SK-N-SH (cell line): ENCODE measurements at regions not wholly inside any gene's neighbourhood (a gene's known extent, or its start where the extent isn't known, plus 50 kb on each side); places are given as distances from the start of the nearest gene placed in this dataset.

Source experiments
- CTCF ChIA-PET: fragments of 300-600, 350-600 bp; formaldehyde crosslinking; extraction: SDS; loops from one replicate; lab custom pipeline; 2021; lab: Yijun Ruan, JAX
- POLR2A ChIA-PET: fragments of 350-600 bp; sonication (Branson Sonifier 250); formaldehyde crosslinking; extraction: SDS; loops from one replicate; lab custom pipeline; 2020; ENCODE audit warnings: antibody characterized with exemption, inconsistent platforms; lab: Yijun Ruan, JAX
- DNase-seq: peaks from one replicate; pipeline ENCODE4 v3.0.0; 2012
- H2AFZ ChIP-seq: fragments of 200-600 bp; sonication (generic); 2 replicates; pipeline ENCODE4 v1.8.1; 2016; ENCODE audit warnings: antibody characterized with exemption, mild to moderate bottlenecking, low read depth
- H3F3A ChIP-seq: fragments of 200-600 bp; sonication (generic); replicated peaks from 2 replicates; pipeline ENCODE3; 2016; ENCODE audit warnings: antibody characterized with exemption, mild to moderate bottlenecking; ENCODE audit not compliant: insufficient read depth
- H3K27ac ChIP-seq, 2 experiments: fragments of 200-500 bp in 1 of 2; fragments of 200-600 bp in 1 of 2; sonication (Bioruptor generic) in 1 of 2; sonication (generic), shearing (Covaris generic) in 1 of 2; 2 replicates each; pipeline versions ENCODE4 v1.5.1 to v1.6.1; 2014 to 2016; ENCODE audit warnings: low read depth in 2 of 2, inconsistent platforms in 1 of 2, low read length in 1 of 2, mild to moderate bottlenecking in 1 of 2, mixed read lengths in 1 of 2
- H3K27me3 ChIP-seq: fragments of 200-600 bp; sonication (generic), shearing (Covaris generic); 2 replicates; pipeline ENCODE4 v1.6.1; 2016; ENCODE audit warnings: mixed run types; ENCODE audit not compliant: insufficient read depth
- H3K36me3 ChIP-seq, 2 experiments: fragments of 200-500 bp in 1 of 2; fragments of 200-600 bp in 1 of 2; sonication (Bioruptor generic) in 1 of 2; sonication (generic) in 1 of 2; replicated peaks in 1 of 2; 2 replicates each; pipeline versions ENCODE3 to v1.5.1; 2014 to 2016; ENCODE audit warnings: low read length in 1 of 2, mild to moderate bottlenecking in 1 of 2; ENCODE audit not compliant: insufficient read depth in 2 of 2, control insufficient read depth in 1 of 2
- H3K4me1 ChIP-seq, 2 experiments: fragments of 200-500 bp in 1 of 2; fragments of 200-600 bp in 1 of 2; sonication (Bioruptor generic) in 1 of 2; sonication (generic), shearing (Covaris generic) in 1 of 2; 2 replicates each; pipeline versions ENCODE4 v1.5.1 to v1.6.1; 2014 to 2016; ENCODE audit warnings: low read depth in 1 of 2, low read length in 1 of 2, mixed run types in 1 of 2; ENCODE audit not compliant: insufficient read depth in 2 of 2, control insufficient read depth in 1 of 2
- H3K4me2 ChIP-seq: fragments of 200-600 bp; sonication (generic), shearing (Covaris generic); 2 replicates; pipeline ENCODE4 v1.6.1; 2017; ENCODE audit warnings: mixed run types
- H3K4me3 ChIP-seq, 2 experiments: fragments of 200-500 bp in 1 of 2; fragments of 200-600 bp in 1 of 2; sonication (Bioruptor generic) in 1 of 2; sonication (generic), shearing (Covaris generic) in 1 of 2; 2 replicates each; pipeline versions ENCODE4 v1.5.1 to v1.8.1; 2014 to 2016; ENCODE audit warnings: low read depth in 2 of 2, inconsistent platforms in 1 of 2, low read length in 1 of 2, mild to moderate bottlenecking in 1 of 2, mixed read lengths in 1 of 2, moderate library complexity in 1 of 2
- H3K79me2 ChIP-seq: fragments of 200-600 bp; sonication (generic); 2 replicates; pipeline ENCODE4 v1.8.1; 2017; ENCODE audit warnings: mild to moderate bottlenecking; ENCODE audit not compliant: insufficient read depth
- H3K9ac ChIP-seq: fragments of 200-600 bp; sonication (generic); 2 replicates; pipeline ENCODE4 v1.6.1; 2017; ENCODE audit warnings: mixed run types
- H3K9me2 ChIP-seq: fragments of 200-600 bp; sonication (generic); 2 replicates; pipeline ENCODE4 v1.6.1; 2017; ENCODE audit warnings: mixed run types
- H3K9me3 ChIP-seq: fragments of 200-600 bp; sonication (generic); 2 replicates; pipeline ENCODE4 v1.6.1; 2017; ENCODE audit warnings: mixed run types, mild to moderate bottlenecking, moderate library complexity
- H4K20me1 ChIP-seq: fragments of 200-600 bp; sonication (generic); 2 replicates; pipeline ENCODE4 v1.6.1; 2017; ENCODE audit warnings: mild to moderate bottlenecking, mixed run types; ENCODE audit not compliant: insufficient read depth
- CHD2 ChIP-seq: fragments of 150-350 bp; IDR thresholded peaks from 2 replicates; pipeline ENCODE4 v1.6.1; 2018; ENCODE audit warnings: low read length; ENCODE audit not compliant: partially characterized antibody
- EP300 ChIP-seq, 2 experiments: IDR thresholded peaks; 2 replicates each; pipeline versions ENCODE4 v1.4.0 to v1.6.1; 2012; ENCODE audit warnings: borderline replicate concordance in 1 of 2, low read depth in 1 of 2, low read length in 1 of 2
- FOSL2 ChIP-seq: IDR thresholded peaks from 2 replicates; pipeline ENCODE4 v1.4.0; 2012; ENCODE audit warnings: low read depth, mild to moderate bottlenecking, moderate library complexity, borderline replicate concordance
- GATA2 ChIP-seq: sonication (generic); formaldehyde crosslinking; IDR thresholded peaks from 2 replicates; pipeline ENCODE4 v1.5.0; 2020; ENCODE audit warnings: mild to moderate bottlenecking, missing genetic modification reagents
- MEF2A ChIP-seq: IDR thresholded peaks from 2 replicates; pipeline ENCODE4 v1.4.0; 2012; ENCODE audit warnings: low read depth, borderline replicate concordance
- MXI1 ChIP-seq: IDR thresholded peaks from 2 replicates; pipeline ENCODE4 v1.6.1; 2012; ENCODE audit warnings: mild to moderate bottlenecking, low read depth, low read length, improper control_type of control experiment
- NRF1 ChIP-seq: IDR thresholded peaks from 2 replicates; pipeline ENCODE4 v1.6.1; 2012; ENCODE audit warnings: low read depth, mild to moderate bottlenecking, low read length
- PBX3 ChIP-seq: IDR thresholded peaks from 2 replicates; pipeline ENCODE4; 2012
- POLR2AphosphoS5 ChIP-seq: IDR thresholded peaks from 2 replicates; pipeline ENCODE4 v1.6.1; 2012; ENCODE audit warnings: low read depth, low read length
- RXRA ChIP-seq: IDR thresholded peaks from 2 replicates; pipeline ENCODE4 v1.4.0; 2012; ENCODE audit warnings: low read depth, mild to moderate bottlenecking, borderline replicate concordance
- TAF1 ChIP-seq: IDR thresholded peaks from 2 replicates; pipeline ENCODE4 v1.6.1; 2012; ENCODE audit warnings: low read depth, mild to moderate bottlenecking, low read length, moderate library complexity, borderline replicate concordance
- TCF12 ChIP-seq: IDR thresholded peaks from 2 replicates; pipeline ENCODE4 v1.4.0; 2012
- USF1 ChIP-seq: IDR thresholded peaks from 2 replicates; pipeline ENCODE4 v1.4.0; 2012; ENCODE audit warnings: low read depth, borderline replicate concordance
- YY1 ChIP-seq: IDR thresholded peaks from 2 replicates; pipeline ENCODE4 v1.4.0; 2012; ENCODE audit warnings: low read depth, mild to moderate bottlenecking
- ZBTB33 ChIP-seq: IDR thresholded peaks from 2 replicates; pipeline ENCODE4 v1.4.0; 2012; ENCODE audit warnings: low read depth, borderline replicate concordance
- WGBS: methylation state at CpG from one replicate; pipeline ENCODE4 v1.1.6; 2017; ENCODE audit warnings: low lambda C conversion rate; 5-methylcytosine and 5-hydroxymethylcytosine counted together
- TF ChIP-seq, protein P1 (sequence below): IDR thresholded peaks from 2 replicates; pipeline ENCODE4 v1.4.0; 2012; ENCODE audit warnings: low read depth
- TF ChIP-seq, protein P2 (sequence below): fragments of 200-600 bp; sonication (generic); IDR thresholded peaks from 2 replicates; pipeline ENCODE4 v1.6.1; 2017; ENCODE audit warnings: antibody characterized with exemption, mild to moderate bottlenecking, moderate library complexity

DNA sequence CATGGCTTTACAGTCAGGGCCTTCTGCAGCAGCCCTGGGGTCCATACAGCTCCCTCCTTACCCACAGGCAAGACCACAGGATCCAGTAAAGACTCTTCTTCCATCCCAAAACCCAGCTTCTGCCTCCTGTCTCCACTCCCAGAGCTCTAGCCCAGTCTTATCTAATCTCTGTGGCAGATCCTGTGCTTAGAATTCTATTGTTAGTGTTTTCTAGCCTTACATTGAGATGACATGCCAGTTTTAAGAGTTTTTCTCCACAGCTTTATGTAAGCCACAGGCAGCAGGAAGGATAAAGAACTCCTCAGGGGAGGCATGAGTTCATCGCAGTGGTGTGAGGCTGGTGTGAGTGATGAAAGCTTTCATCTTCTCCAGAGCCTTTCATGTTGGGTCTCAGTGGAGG is 129.1 kb downstream of the RCHY1 start:
- Histone ChIP-seq H3K79me2 (no peaks in the 10 kb centered on the region), H3K9ac (no peak overlapping the region), H3K27me3 (no peaks in the 10 kb centered on the region), H3K4me2 (no peak overlapping the region), H3K4me1 (no peaks in the 10 kb centered on the region), H3K27ac (no peak overlapping the region), H3K9me3 (no peaks in the 10 kb centered on the region), H4K20me1 (no peaks in the 10 kb centered on the region), H3K36me3 (no peaks in the 10 kb centered on the region), H2AFZ (no peak overlapping the region), H3K9me2 (no peaks in the 10 kb centered on the region), H3F3A (no peaks in the 10 kb centered on the region), H3K4me3 (no peak overlapping the region)
- 9% methylated on average over 1 of the region's 1 CpG for WGBS
- ChIA-PET CTCF (no interaction called here), POLR2A (no interaction called here)
- no peak for DNase-seq
- TF ChIP-seq CHD2: no peak
- no peak for TF ChIP-seq MXI1
- no peak for TF ChIP-seq ZBTB33
- TF ChIP-seq NRF1: no peak
- no peak for TF ChIP-seq RXRA
- TF ChIP-seq TCF12: no peak
- TF ChIP-seq USF1: no peak

DNA sequence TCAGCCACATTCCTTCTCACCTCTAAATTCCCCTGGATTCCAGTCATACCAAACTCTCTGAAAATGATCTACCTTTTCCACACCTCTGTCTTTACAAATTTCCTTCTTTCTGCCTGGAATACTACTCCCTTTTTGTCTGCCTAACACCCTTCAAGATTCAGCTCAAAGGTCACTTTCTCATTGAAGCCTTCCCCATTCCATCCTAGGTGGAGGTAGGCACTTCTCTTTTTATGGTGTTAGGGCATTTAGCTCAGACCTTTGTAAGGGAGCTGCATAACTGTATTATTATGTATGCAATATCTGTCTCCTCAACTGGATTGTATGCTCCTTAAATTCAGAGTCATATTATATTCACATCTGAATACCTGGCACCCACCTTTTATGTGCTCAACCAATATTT is 137.7 kb downstream of the RCHY1 start:
- Histone ChIP-seq H3K4me3 (no peak overlapping the region), H3K27me3 (no peaks in the 10 kb centered on the region), H3K36me3 (no peaks in the 10 kb centered on the region), H3K4me2 (no peak overlapping the region), H3K79me2 (no peaks in the 10 kb centered on the region), H3K9me3 (no peaks in the 10 kb centered on the region), H3K4me1 (no peaks in the 10 kb centered on the region), H3K9ac (no peak overlapping the region), H4K20me1 (no peaks in the 10 kb centered on the region), H3K27ac (no peak overlapping the region), H2AFZ (no peak overlapping the region), H3F3A (no peaks in the 10 kb centered on the region), H3K9me2 (no peaks in the 10 kb centered on the region)
- TF ChIP-seq POLR2AphosphoS5: no peak
- no peak for DNase-seq
- POLR2A ChIA-PET: no interaction called here
- CTCF ChIA-PET: no interaction called here

DNA sequence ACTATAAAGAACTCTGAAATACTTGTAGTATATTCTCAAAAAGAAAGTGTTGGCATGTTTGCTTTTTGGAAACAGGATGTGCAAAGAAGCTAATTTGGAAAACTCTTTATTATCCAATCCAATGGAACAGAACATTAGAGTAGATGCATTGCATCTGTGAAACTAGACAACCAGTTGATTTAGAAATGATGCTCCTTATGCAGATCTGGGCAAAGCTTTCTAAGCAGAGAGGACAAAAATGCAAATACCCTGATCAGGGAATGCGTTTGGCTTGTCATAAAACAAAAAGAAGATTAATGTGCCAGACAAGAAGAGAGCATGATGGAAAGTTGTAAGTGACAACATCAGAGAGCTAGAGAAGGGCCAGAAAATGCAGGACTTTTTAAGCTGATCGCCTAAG is 142.3 kb downstream of the RCHY1 start:
- Histone ChIP-seq H3K4me2 (no peak overlapping the region), H3K9me2 (no peaks in the 10 kb centered on the region), H3K27ac (no peak overlapping the region), H3K4me3 (no peak overlapping the region), H3K27me3 (no peaks in the 10 kb centered on the region), H3F3A (no peaks in the 10 kb centered on the region), H2AFZ (no peak overlapping the region), H3K36me3 (no peaks in the 10 kb centered on the region), H3K79me2 (no peaks in the 10 kb centered on the region), H3K9ac (no peak overlapping the region), H4K20me1 (no peaks in the 10 kb centered on the region), H3K9me3 (no peaks in the 10 kb centered on the region), H3K4me1 (no peaks in the 10 kb centered on the region)
- WGBS: 5% methylated on average over 2 of the region's 2 CpGs
- POLR2A ChIA-PET: no interaction called here
- DNase-seq: no peak
- CTCF ChIA-PET: no interaction called here
- TF ChIP-seq YY1 (no peak), NRF1 (no peak), EP300 (IDR thresholded peaks at IDR 0.05; ENCODE audit: borderline replicate concordance in 1 of 2, low read depth in 1 of 2, low read length in 1 of 2) (no peak), PBX3 (no peak), FOSL2 (no peak), GATA2 (CRISPR knock-in tag) (no peak), TAF1 (no peak), MEF2A (no peak)
- TF ChIP-seq, protein P1, sequence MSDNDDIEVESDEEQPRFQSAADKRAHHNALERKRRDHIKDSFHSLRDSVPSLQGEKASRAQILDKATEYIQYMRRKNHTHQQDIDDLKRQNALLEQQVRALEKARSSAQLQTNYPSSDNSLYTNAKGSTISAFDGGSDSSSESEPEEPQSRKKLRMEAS: no peak
- TF ChIP-seq, protein P2, sequence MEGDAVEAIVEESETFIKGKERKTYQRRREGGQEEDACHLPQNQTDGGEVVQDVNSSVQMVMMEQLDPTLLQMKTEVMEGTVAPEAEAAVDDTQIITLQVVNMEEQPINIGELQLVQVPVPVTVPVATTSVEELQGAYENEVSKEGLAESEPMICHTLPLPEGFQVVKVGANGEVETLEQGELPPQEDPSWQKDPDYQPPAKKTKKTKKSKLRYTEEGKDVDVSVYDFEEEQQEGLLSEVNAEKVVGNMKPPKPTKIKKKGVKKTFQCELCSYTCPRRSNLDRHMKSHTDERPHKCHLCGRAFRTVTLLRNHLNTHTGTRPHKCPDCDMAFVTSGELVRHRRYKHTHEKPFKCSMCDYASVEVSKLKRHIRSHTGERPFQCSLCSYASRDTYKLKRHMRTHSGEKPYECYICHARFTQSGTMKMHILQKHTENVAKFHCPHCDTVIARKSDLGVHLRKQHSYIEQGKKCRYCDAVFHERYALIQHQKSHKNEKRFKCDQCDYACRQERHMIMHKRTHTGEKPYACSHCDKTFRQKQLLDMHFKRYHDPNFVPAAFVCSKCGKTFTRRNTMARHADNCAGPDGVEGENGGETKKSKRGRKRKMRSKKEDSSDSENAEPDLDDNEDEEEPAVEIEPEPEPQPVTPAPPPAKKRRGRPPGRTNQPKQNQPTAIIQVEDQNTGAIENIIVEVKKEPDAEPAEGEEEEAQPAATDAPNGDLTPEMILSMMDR: no peak
